Colonic mucosa (tissue), 4 donors: ENCODE measurements at regions not wholly inside any gene's neighbourhood (a gene's known extent, or its start where the extent isn't known, plus 50 kb on each side); places are given as distances from the start of the nearest gene placed in this dataset.

Source experiments
- DNase-seq: peaks from one replicate; pipeline ENCODE4 v3.0.0-alpha.2; 2020
- H3K27ac ChIP-seq: fragments of 200-600 bp; one replicate; pipeline ENCODE4 v1.8.0; 2021
- H3K27me3 ChIP-seq: fragments of 200-600 bp; one replicate; pipeline ENCODE4 v1.8.0; 2021
- H3K36me3 ChIP-seq: fragments of 200-600 bp; one replicate; pipeline ENCODE4 v1.8.0; 2021
- H3K4me1 ChIP-seq: fragments of 200-600 bp; one replicate; pipeline ENCODE4 v1.8.0; 2021; ENCODE audit warnings: mild to moderate bottlenecking
- H3K4me3 ChIP-seq: fragments of 200-600 bp; one replicate; pipeline ENCODE4 v1.8.0; 2021
- H3K9ac ChIP-seq, 2 donors: one replicate each; pipeline ENCODE4 v1.7.0; 2013; ENCODE audit warnings: control low read depth in 2 of 2, low read depth in 2 of 2, low read length in 2 of 2
- H3K9me3 ChIP-seq: fragments of 200-600 bp; one replicate; pipeline ENCODE4 v1.8.0; 2021
- CTCF ChIP-seq: fragments of 200-600 bp; IDR thresholded peaks from one replicate; pipeline ENCODE4 v1.8.0; 2022; ENCODE audit warnings: antibody characterized with exemption, mild to moderate bottlenecking
- intact Hi-C: fragments of 100-400 bp; cut with DNase I; formaldehyde crosslinking; loops from one replicate; pipeline ENCODE4 v1.14.1; 2022
- donor health status: healthy.
- donor health status: DM: no; HTN: no; CAD: no.
- donor health status: DM: no; HTN: no; CAD: no.

- Histone ChIP-seq H3K4me1 (no peaks in the 10 kb centered on the region), H3K9ac (no peak overlapping the region), H3K36me3 (no peaks in the 10 kb centered on the region), H3K4me3 (no peak overlapping the region), H3K9me3 (no peaks in the 10 kb centered on the region), H3K27ac (no peak overlapping the region), H3K27me3 (no peaks in the 10 kb centered on the region)
- intact Hi-C loops, result no loop called here
- no peak for TF ChIP-seq CTCF
- no peak for DNase-seq
These were observed 582.0 kb downstream of the PKHD1 start for GRCh38 chr6:51505434-51505833.

DNA sequence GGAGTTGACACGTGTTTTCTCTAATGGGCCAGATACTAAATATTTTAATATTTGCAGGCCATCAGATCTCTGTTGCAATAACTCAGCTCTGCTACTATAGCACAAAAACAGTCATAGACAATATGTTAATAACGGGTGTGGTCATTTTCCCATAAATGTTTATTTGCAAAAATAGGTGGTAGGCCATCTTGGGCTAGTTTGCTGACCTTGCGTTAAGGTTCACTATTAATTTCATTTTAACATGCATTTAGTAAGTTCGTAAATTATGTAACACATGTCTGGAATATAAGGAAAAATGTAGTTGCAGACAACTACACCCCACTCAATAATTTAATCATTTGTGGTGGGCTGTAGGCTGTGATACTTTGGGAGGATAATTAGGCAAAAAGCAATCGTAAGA lies 577.8 kb downstream of the PKHD1 start:
- no peak for DNase-seq
- H3K9me3 ChIP-seq, result no peaks in the 10 kb centered on the region
- intact Hi-C loops, result no loop called here
- H3K4me3 ChIP-seq, result no peak overlapping the region
- no peak for TF ChIP-seq CTCF
- H3K9ac ChIP-seq, result no peak overlapping the region
- no peaks in the 10 kb centered on the region for H3K4me1 ChIP-seq
- no peaks in the 10 kb centered on the region for H3K36me3 ChIP-seq
- no peak overlapping the region for H3K27ac ChIP-seq
- no peaks in the 10 kb centered on the region for H3K27me3 ChIP-seq

GRCh38 chr6:51511081-51511480 lies 576.3 kb downstream of the PKHD1 start:
- Histone ChIP-seq H3K27me3 (no peaks in the 10 kb centered on the region), H3K27ac (no peak overlapping the region)
- intact Hi-C loops, result loop anchor here (10.0 kb wide), 1 partner anchor 696 kb away; the partner anchor contains the start of gene TFAP2B

DNA sequence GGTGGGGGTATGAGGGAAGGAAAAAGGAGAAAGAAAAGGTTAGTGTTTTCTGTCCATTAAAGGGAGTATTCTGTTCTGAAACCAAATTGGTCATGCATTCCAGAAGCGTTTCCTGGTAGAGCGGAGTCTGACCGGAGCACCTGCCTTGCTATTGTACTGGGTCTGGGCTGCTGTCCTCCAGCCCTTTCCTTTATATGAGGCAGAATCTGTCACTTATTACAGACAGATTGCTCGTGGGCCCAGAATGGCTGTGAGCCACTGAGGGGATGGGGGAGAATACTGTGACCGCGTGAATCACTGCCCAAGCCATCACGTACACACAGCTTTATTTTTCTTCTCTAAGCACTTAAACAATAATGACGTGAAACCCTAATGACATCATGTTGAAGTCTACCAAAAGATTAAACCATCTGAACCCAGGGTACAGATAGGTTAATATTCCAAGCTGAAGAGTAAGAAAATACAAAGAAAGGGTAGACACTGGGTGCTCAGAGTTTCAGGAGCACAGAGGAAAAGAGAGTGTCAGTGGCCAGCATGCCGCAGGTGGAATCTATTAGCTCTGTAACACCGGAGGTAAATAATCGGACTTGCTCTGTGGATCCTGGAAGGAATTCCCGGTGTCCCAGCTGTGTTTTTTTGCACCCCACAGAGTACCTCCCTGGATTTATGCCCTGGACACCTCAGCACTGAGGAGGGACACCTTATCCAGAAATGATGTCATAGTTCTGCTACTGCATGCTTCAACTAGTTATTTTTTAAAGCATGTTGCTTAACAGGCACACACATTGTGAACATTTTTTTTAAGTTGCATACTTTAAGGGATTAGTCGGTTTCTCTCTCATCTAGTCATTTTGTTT lies 573.3 kb downstream of the PKHD1 start:
- Histone ChIP-seq H3K4me3 (no peak overlapping the region), H3K27me3 (no peaks in the 10 kb centered on the region), H3K4me1 (no peaks in the 10 kb centered on the region), H3K27ac (no peak overlapping the region), H3K9ac (no peak overlapping the region), H3K36me3 (no peaks in the 10 kb centered on the region), H3K9me3 (no peaks in the 10 kb centered on the region)
- no peak for DNase-seq
- intact Hi-C loops, result loop anchor here (10.0 kb wide), 1 partner anchor 699 kb away; the partner anchor contains the start of gene TFAP2B
- no peak for TF ChIP-seq CTCF

More at GRCh38 chr6:51511081-51511480, 576.3 kb downstream of the PKHD1 start:
- no peak for DNase-seq
- Histone ChIP-seq H3K4me3 (no peak overlapping the region), H3K4me1 (no peaks in the 10 kb centered on the region), H3K9ac (no peak overlapping the region), H3K9me3 (no peaks in the 10 kb centered on the region), H3K36me3 (no peaks in the 10 kb centered on the region)
- no peak for TF ChIP-seq CTCF

- no peak overlapping the region for H3K4me3 ChIP-seq
- H3K36me3 ChIP-seq, result no peaks in the 10 kb centered on the region
- H3K27ac ChIP-seq, result no peak overlapping the region
- TF ChIP-seq CTCF, result no peak
- no peaks in the 10 kb centered on the region for H3K27me3 ChIP-seq
- no peaks in the 10 kb centered on the region for H3K4me1 ChIP-seq
- intact Hi-C loops, result loop anchor here (10.0 kb wide), 1 partner anchor 700 kb away; the partner anchor contains the start of gene TFAP2B
- no peak overlapping the region for H3K9ac ChIP-seq
- no peak for DNase-seq
- no peaks in the 10 kb centered on the region for H3K9me3 ChIP-seq
These were observed 572.5 kb downstream of the PKHD1 start for GRCh38 chr6:51514748-51515402.
